NCI-H2107 (cell line): ENCODE measurements at regions not wholly inside any gene's neighbourhood (a gene's known extent, or its start where the extent isn't known, plus 50 kb on each side); places are given as distances from the start of the nearest gene placed in this dataset.
"Not testable (repeated sequence)": the region's sequence is repeated elsewhere in the genome, so short reads cannot be mapped to it uniquely, and the experiment has no call there.

Source experiments
- DNase-seq: peaks from one replicate; lab custom pipeline; 2025; lab: John Stamatoyannopoulos, UW

- no peak for DNase-seq
Measured at GRCh38 chr20:12458241-12458640, 540.5 kb downstream of the BTBD3 start.

GRCh38 chr20:12464036-12464435 is 544.7 kb upstream of the SPTLC3 start:
- DNase-seq, result no peak

GRCh38 chr20:12466915-12467314 is 541.9 kb upstream of the SPTLC3 start:
- no peak for DNase-seq

- no peak for DNase-seq
Measured at GRCh38 chr20:12467758-12468157, 541.0 kb upstream of the SPTLC3 start.

- DNase-seq, result no peak
Measured at GRCh38 chr20:12482661-12483060, 526.1 kb upstream of the SPTLC3 start.

DNA sequence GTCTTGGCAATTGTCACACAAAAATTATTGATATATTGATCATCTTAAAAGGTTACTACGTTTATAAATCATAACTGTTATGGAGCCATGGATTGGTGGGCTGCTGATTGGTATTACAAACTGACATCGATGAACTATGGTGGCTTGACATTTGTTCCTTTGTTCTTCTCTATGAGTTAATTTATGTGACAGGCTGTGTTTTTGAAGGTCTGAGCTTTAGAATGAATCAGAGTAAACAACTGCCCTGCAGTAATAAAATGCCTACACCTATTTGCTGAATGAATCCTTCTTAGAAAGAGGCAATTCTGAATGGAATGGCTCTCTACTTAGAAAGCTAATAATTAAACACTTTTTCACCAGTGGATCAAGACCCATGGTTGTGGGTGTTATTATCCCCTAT is 506.3 kb upstream of the SPTLC3 start:
- DNase-seq, result no peak

GRCh38 chr20:12504779-12505178 is 504.0 kb upstream of the SPTLC3 start:
- DNase-seq, result no peak

GRCh38 chr20:12511499-12511898 is 497.3 kb upstream of the SPTLC3 start:
- no peak for DNase-seq

- DNase-seq, result no peak
Measured at GRCh38 chr20:12512755-12513154, 496.0 kb upstream of the SPTLC3 start.

DNA sequence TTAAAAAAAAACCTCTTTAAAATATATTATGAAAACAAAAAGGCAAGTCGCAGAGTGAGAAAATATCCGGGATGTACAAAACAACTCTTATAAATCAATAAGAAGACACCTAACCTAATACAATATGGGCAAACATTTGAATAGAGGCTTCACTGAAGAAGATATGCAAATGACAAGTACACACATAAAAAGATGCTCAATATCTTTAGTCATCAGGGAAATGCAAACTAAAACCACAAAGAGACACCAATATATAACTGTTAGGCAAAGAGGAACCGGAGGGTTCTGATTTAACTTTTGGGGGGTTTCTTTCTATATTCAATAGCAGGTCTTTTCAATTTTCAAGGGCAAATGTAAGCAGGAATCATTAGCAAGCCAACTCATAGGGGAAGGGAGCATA is 480.7 kb upstream of the SPTLC3 start:
- DNase-seq, result no peak

- DNase-seq, result no peak
Measured at GRCh38 chr20:12528591-12529041, 480.2 kb upstream of the SPTLC3 start.

DNA sequence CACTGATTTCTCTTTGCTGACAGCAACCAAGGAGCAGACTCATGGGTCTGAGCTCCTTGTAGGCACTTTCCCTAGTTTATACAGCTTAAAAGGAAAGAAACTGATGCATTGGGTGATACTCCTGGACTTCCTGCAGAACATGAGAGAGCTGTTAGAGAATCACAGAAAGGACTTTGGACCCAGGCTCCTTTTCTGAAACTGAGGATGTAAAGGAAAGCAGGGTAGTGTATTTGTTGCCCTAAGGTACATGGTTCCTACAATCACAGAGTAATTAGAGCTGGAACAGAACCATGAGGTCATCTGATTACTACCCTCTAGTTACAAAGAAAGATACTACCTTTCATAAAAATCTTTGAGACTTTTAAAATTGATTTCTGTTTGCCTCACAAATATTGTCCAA is 477.1 kb upstream of the SPTLC3 start:
- DNase-seq, result no peak

DNA sequence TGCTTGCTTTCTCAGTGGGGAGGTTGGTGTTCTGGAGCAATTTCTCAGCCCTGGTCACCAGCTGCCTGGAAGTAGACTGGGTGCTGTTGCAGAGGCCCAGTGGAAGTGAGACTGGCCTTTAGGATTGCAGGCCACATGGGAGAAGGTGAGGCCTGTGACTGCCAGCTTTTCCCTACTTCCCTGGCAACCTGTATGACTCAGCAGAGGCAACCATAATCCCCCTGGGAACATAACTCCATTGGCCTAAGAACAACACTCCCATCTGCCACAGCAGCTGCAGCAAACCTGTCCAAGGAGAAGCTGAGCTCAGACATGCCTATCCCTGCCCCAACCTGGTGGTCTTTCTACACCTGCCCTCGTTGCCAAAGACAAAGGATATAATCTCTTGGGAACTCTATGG is 473.5 kb upstream of the SPTLC3 start:
- DNase-seq, result peak; percentile 4

DNA sequence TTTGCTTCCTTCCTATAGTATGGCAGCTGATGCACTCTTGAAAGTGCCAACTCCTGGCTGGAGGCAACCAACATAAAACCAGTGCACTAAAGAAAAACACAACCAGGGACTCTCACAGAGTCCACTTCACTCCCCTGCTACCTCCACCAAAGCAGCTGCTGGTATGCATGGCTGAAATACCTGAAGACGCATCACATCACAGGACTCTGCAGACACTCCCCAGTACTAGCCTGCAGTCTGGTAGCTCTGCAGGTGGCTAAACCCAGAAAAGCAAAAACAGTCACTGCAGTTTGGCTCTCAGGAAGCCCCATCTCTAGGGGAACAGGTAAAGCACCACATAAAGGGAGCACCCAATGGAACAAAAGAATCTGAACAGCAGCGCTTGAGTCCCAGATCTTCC is 473.0 kb upstream of the SPTLC3 start:
- DNase-seq, result no peak

GRCh38 chr20:12554426-12554825 is 454.3 kb upstream of the SPTLC3 start:
- no peak for DNase-seq

- no peak for DNase-seq
Measured at GRCh38 chr20:12555369-12555768, 453.4 kb upstream of the SPTLC3 start.

DNA sequence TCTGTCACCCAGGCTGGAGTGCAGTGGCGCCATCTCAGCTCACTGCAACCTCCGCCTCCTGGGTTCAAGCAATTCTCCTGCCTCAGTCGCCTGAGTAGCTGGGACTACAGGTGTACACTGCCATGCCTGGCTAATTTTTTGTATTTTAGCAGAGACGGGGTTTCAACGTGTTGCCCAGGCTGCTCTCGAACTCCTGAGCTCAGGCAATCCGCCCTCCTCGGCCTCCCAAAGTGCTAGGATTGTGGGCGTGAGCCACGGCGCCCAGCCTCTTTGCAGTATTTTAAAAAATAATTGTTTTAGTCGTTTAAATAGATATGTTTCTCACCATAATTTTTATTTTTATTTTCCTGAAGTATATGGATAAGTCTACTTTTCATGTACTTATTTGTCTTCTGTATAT is 452.9 kb upstream of the SPTLC3 start:
- DNase-seq, result not testable (repeated sequence)

GRCh38 chr20:12557224-12557623 is 451.5 kb upstream of the SPTLC3 start:
- no peak for DNase-seq

GRCh38 chr20:12564979-12565378 is 443.8 kb upstream of the SPTLC3 start:
- no peak for DNase-seq

DNA sequence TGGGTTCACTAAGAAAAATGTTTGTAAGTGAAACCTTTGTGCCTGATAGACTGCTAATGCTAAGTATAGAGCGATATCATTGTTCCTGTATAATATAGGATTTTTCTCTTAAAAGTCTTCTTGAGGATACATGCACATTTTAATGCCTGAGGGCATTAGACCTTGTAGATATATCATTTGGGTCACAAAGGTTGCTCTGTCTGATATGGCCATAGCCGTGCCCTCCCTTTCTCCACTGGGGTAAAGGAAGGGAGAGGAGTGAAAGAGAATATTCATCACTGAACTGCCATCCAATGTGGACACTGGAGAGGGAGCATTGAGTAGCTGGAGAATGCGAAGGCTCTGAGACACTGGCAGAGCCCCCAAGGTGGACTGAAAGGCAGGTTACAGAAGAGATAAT is 442.2 kb upstream of the SPTLC3 start:
- DNase-seq, result no peak

DNA sequence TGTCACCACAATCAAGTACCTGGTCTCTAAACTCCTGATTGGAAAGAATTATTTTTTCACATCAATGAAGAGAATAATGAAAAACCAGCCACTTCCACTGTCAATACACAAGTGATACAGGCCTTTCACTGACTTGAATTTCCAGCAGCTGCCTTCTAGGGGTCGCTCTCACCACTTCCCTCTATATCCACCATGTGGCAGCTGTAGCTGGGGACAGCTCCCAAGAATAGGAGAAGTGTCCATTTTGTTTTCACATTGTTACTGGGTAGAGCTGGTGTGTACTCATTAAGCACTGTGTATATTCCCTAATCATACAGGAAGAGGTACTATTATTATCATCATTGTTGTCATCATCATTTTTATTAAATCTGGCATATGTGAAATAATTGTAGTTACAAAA is 438.4 kb upstream of the SPTLC3 start:
- peak; percentile 16 for DNase-seq

DNA sequence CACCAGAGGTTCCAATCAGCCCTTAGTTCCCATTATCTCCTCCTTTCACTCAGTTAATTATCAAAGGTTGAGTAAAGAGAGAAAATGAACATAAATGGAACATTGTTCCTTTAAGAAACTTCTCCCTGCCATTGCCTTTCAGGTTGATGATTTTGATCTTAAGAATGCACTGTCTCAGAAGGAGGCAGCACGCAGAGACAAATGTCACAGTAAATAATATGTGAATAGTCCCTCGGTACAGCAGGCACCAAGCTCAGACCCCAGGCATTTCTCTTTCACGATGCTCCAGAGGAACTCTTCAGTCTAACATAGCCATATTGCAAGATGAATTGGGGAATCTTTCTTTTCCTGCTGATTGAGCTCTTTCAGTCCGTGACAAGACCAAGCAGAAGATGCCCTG is 435.3 kb upstream of the SPTLC3 start:
- DNase-seq, result no peak

DNA sequence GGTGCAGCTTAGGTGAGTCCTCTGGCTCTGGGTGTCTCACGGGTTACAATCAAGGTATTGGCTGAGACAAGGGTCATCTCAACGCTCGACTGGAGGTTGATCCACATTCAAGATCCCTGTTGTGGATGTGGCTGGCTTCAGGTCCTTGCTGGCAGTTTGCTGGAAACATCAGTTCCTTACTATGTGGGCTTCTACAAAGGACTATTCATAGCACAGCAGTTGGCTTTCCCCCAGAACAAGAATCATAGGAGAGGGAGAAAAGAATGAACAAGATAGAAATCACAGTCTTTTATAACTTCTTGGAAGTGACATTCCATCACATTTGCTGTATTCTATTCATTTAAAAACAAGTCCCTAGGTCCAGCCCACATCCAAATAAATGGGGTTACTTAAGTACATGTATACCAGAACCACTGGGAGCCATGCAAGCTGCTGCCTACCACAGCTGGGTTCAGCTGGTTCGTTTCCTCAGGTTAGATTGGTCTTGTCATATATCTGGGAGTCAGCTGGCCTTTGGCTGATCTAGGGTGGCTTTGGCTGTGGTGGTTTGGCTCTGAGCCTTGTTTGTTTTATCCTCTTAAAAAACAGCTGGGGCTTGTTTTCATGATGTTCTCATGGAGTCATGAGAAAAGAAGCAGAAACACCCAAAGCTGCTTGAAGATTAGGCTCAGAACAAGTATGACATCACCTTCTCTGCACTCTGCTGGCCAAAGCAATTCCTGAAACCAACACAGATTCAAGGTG is 433.2 kb upstream of the SPTLC3 start:
- no peak for DNase-seq

GRCh38 chr20:12577213-12577612 is 431.6 kb upstream of the SPTLC3 start:
- no peak for DNase-seq
